HEK293T (cell line): ENCODE measurements at regions not wholly inside any gene's neighbourhood (a gene's known extent, or its start where the extent isn't known, plus 50 kb on each side); places are given as distances from the start of the nearest gene placed in this dataset.

ENCODE experiments used
- CTCF ChIA-PET: fragments of 350-600 bp; formaldehyde crosslinking; extraction: SDS; loops from one replicate; lab custom pipeline; 2021; ENCODE audit warnings: antibody characterized with exemption, inconsistent platforms; lab: Yijun Ruan, JAX
- POLR2A ChIA-PET: fragments of 350-600 bp; formaldehyde crosslinking; extraction: SDS; loops from one replicate; lab custom pipeline; 2020; ENCODE audit warnings: antibody characterized with exemption, inconsistent platforms; lab: Yijun Ruan, JAX
- DNase-seq: peaks from one replicate; pipeline ENCODE4 v3.0.0; 2012; ENCODE audit warnings: mixed read lengths; ENCODE audit errors: extremely low spot score
- ARNT ChIP-seq: fragments of 450-650 bp; IDR thresholded peaks from 2 replicates; pipeline ENCODE4 v1.6.1; 2017; ENCODE audit warnings: mild to moderate bottlenecking
- BHLHE40 ChIP-seq: fragments of 450-650 bp; IDR thresholded peaks from 2 replicates; pipeline ENCODE4 v1.6.1; 2016; ENCODE audit warnings: mild to moderate bottlenecking, moderate library complexity, borderline replicate concordance
- CTBP1 ChIP-seq: fragments of 450-650 bp; IDR thresholded peaks from 2 replicates; pipeline ENCODE4 v1.6.1; 2016; ENCODE audit warnings: borderline replicate concordance
- ELF4 ChIP-seq: fragments of 450-650 bp; IDR thresholded peaks from 2 replicates; pipeline ENCODE4 v1.6.1; 2017; ENCODE audit warnings: antibody characterized with exemption
- FOXA1 ChIP-seq: fragments of 450-650 bp; IDR thresholded peaks from 2 replicates; pipeline ENCODE4 v1.6.1; 2016; ENCODE audit warnings: mild to moderate bottlenecking
- FOXK2 ChIP-seq: fragments of 450-650 bp; IDR thresholded peaks from 2 replicates; pipeline ENCODE4 v1.6.1; 2016; ENCODE audit warnings: mild to moderate bottlenecking
- FOXM1 ChIP-seq: fragments of 450-650 bp; IDR thresholded peaks from 2 replicates; pipeline ENCODE4 v1.6.1; 2017; ENCODE audit warnings: mild to moderate bottlenecking, borderline replicate concordance
- HDGF ChIP-seq: fragments of 450-650 bp; IDR thresholded peaks from 2 replicates; pipeline ENCODE4 v1.6.1; 2017; ENCODE audit warnings: antibody characterized with exemption, borderline replicate concordance
- L3MBTL2 ChIP-seq: fragments of 450-650 bp; conservative IDR thresholded peaks from 2 replicates; pipeline ENCODE4 v1.6.1; 2016; ENCODE audit warnings: mild to moderate bottlenecking
- LEF1 ChIP-seq: fragments of 450-650 bp; IDR thresholded peaks from 2 replicates; pipeline ENCODE4 v1.6.1; 2017; ENCODE audit warnings: mild to moderate bottlenecking, borderline replicate concordance
- NFRKB ChIP-seq: fragments of 450-650 bp; IDR thresholded peaks from 2 replicates; pipeline ENCODE4 v1.6.1; 2016; ENCODE audit warnings: mild to moderate bottlenecking, moderate library complexity
- SP1 ChIP-seq: fragments of 450-650 bp; IDR thresholded peaks from 2 replicates; pipeline ENCODE4 v1.6.1; 2017
- SUZ12 ChIP-seq: fragments of 450-650 bp; IDR thresholded peaks from 2 replicates; pipeline ENCODE4 v1.6.1; 2016; ENCODE audit warnings: mild to moderate bottlenecking
- TARDBP ChIP-seq: fragments of 450-650 bp; IDR thresholded peaks from 2 replicates; pipeline ENCODE4 v1.6.1; 2016
- ZNF384 ChIP-seq: fragments of 450-650 bp; IDR thresholded peaks from 2 replicates; pipeline ENCODE4 v1.6.1; 2016
- TF ChIP-seq, protein P1 (sequence below): fragments of 450-650 bp; IDR thresholded peaks from 2 replicates; pipeline ENCODE4 v1.6.1; 2016

DNA sequence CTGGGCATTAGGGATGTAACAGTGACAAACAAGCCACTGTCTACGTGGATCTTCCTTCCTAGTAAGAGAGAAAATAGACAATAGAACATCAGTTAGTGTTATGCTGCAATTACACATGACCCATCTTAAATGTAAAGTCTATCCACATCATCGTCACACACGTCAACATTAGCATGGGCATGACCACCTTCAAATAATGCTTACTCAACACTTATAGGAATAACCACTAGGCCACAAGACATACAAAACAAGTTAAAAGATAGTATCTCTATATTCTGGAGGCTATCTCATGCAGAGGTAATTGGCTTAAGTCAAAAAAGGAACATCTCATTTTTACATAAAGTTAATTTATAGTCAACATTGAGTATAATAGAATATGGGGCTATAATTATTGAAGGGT lies 156.5 kb downstream of the MOXD1 start:
- TF ChIP-seq ELF4 (no peak), HDGF (no peak), ARNT (no peak), BHLHE40 (no peak), CTBP1 (no peak), FOXM1 (no peak), TARDBP (no peak), SUZ12 (no peak), LEF1 (no peak), ZNF384 (no peak)
- TF ChIP-seq, protein P1, sequence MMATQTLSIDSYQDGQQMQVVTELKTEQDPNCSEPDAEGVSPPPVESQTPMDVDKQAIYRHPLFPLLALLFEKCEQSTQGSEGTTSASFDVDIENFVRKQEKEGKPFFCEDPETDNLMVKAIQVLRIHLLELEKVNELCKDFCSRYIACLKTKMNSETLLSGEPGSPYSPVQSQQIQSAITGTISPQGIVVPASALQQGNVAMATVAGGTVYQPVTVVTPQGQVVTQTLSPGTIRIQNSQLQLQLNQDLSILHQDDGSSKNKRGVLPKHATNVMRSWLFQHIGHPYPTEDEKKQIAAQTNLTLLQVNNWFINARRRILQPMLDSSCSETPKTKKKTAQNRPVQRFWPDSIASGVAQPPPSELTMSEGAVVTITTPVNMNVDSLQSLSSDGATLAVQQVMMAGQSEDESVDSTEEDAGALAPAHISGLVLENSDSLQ, result no peak
- CTCF ChIA-PET, result no interaction called here
- DNase-seq, result no peak
- POLR2A ChIA-PET, result no interaction called here

DNA sequence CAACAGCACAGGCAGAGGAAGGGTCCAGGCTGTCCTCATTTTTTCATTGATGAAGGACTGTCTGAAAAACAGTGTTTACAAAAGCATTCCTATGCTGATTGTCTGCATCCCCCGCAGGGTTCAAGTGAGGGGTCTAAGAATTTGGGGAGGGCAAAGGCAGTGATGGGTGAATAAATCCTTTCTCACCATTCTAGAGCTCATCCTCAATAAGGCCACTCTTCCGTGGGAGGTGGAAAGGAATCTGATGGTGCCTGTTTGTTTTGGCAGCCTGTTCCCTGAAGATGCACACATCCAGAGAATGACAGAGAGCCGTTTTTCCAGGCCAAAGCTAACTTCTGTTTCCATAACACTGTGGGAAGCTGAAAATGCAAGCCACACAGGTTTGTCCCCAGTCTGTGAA lies 164.5 kb downstream of the MOXD1 start:
- ChIA-PET POLR2A (no interaction called here), CTCF (no interaction called here)
- TF ChIP-seq SUZ12 (no peak), CTBP1 (no peak), FOXK2 (no peak), TARDBP (no peak), LEF1 (no peak), SP1 (no peak), FOXM1 (no peak), L3MBTL2 (no peak), BHLHE40 (no peak), FOXA1 (no peak), ELF4 (no peak)
- DNase-seq, result no peak

DNA sequence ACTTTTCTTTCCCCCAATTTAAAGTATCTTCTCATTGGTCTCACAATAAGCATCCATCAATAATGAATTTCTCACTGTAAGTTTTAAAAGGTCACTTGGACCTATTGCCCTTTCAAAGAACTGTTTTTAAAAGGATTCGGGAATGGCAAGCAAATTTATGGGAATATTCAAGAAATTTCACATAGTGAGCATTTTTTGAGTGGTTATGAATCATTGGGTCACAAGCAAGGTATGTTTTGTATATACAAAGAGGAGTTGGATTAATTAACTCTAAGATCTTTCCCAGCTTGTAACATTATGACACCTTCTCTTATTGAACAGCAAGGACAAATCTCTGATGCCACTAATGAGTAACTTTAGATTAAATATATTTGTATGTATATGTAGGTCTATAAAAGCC lies 165.0 kb downstream of the MOXD1 start:
- TF ChIP-seq, protein P1, result no peak
- no peak for TF ChIP-seq HDGF
- TF ChIP-seq FOXM1, result no peak
- TF ChIP-seq ZNF384, result no peak
- no peak for TF ChIP-seq FOXK2
- TF ChIP-seq NFRKB, result no peak
- no peak for TF ChIP-seq L3MBTL2
- TF ChIP-seq SP1, result no peak
- TF ChIP-seq TARDBP, result no peak
- no peak for TF ChIP-seq SUZ12
- TF ChIP-seq FOXA1, result no peak
- TF ChIP-seq BHLHE40, result no peak
- TF ChIP-seq LEF1, result no peak
- CTCF ChIA-PET, result no interaction called here
- DNase-seq, result no peak
- POLR2A ChIA-PET, result no interaction called here

DNA sequence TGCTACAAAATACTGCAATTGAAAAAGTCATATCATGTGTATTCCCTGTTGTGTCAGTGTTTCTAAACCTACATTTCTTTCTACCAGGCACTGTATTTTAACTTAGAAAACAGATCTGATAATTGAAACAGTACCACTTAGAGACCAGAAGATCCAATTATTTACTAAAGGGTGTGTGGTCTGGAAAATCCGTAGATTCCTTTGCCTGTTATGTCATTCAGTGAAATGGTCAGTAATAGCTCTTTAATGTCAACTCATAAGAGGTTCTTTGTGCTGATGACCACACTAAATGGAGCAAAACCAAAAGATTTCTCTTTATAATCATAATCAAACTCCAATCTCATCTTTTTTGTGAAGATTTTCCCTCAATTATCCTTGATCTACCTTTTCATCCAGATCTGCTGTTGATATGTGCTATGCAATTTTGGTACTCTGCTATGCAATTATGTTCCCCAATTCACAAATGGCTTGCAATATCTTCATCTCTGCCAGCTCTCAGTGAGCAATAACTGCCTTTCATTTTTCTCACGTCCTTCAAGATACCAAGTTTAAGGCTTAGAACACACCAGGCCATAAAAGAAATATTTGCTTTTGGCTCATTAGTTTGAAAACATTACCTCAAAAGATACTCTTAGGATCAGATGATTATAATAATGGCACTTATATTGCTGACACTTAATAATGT lies 165.5 kb downstream of the MOXD1 start:
- TF ChIP-seq FOXK2 (no peak), SUZ12 (no peak), NFRKB (no peak), SP1 (no peak), ZNF384 (no peak), CTBP1 (no peak), ELF4 (no peak), LEF1 (no peak), L3MBTL2 (no peak), TARDBP (no peak), FOXA1 (no peak), HDGF (no peak), BHLHE40 (no peak), FOXM1 (no peak), ARNT (no peak)
- TF ChIP-seq, protein P1, result no peak
- ChIA-PET CTCF (no interaction called here), POLR2A (no interaction called here)
- DNase-seq, result no peak

DNA sequence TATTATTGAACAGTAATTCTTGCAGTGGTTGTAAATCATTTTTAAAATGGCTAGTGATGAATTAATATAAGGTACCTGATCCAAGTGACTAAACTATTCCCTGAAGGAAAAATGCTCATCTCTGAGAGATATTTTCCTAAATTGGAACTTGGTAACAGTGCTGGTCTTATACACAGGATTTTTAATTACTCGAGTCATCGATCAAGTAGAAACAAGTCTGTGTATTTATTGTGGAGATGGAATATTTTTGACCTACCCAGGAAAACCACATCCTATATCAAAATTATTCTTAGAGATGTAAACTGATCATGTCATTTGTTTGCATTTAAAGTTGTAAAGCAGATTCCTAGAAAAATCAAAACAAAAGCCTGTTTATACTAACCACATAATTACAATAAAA lies 166.9 kb downstream of the MOXD1 start:
- CTCF ChIA-PET, result no interaction called here
- DNase-seq, result no peak
- POLR2A ChIA-PET, result interaction anchor here (0.7 kb wide), 1 partner anchor 71 kb away, joined by 3 read pairs; no protein-coding TSS in a partner anchor
- TF ChIP-seq FOXM1 (no peak), FOXK2 (no peak), ELF4 (no peak), TARDBP (no peak), ARNT (no peak), CTBP1 (no peak)
- TF ChIP-seq, protein P1, result no peak
